ENCODE measurements at regions not wholly inside any gene's neighbourhood (a gene's known extent, or its start where the extent isn't known, plus 50 kb on each side); places are given as distances from the start of the nearest gene placed in this dataset.

DNA sequence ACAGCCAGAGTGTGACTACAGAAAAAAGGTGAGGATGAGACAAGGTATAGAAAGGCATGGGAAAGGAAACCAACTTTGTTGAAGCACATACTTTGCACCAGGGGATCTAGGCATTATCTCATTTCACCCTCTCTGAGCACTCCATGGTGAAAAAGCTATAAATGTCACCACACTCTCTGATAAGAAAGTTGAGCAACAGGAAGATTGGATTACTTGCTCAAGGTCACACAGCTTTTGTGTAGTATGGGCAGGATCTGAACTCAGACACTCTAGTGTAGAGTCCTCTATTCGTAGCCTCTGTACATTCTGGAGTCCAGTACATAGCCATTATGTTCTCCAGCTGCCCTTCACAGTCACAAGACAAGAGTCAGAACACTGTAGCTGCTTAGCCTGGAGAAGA, 163.4 kb upstream of the SEMA6D start:
- no peak overlapping the region for H3K4me3 ChIP-seq (ENCODE audit: insufficient read depth, low read depth, low read length)
- H2AK9ac ChIP-seq (replicated peaks; ENCODE audit: low read depth, low read length, poor library complexity) = no peak overlapping the region
- BruUV-seq (replicated peaks) = no TSS peak
- H3K9ac ChIP-seq (ENCODE audit: low read depth, low read length) = no peak overlapping the region
- H2BK15ac ChIP-seq (ENCODE audit: low read depth, low read length) = no peak overlapping the region
- H3K27ac ChIP-seq (ENCODE audit: insufficient read depth, low read length) = no peak overlapping the region
- intact Hi-C loops (cut with micrococcal nuclease) = no loop called here
- WGBS, 2 experiments (ENCODE audit: extremely low coverage in 2 of 2, insufficient read length in 1 of 2) = no CpG with 5 or more reads among the region's 1 CpG
- H3K4me2 ChIP-seq (ENCODE audit: low read depth, low read length) = no peak overlapping the region
- no peaks in the 10 kb centered on the region for H4K20me1 ChIP-seq (ENCODE audit: insufficient read depth, low read length)
- H3K23ac ChIP-seq (ENCODE audit: low read depth, low read length) = no peak overlapping the region
- ChIA-PET CTCF (interaction anchor here (1.0 kb wide), 1 partner anchor 184 kb away, joined by 3 read pairs; no protein-coding TSS in a partner anchor), POLR2A (ENCODE audit: unreplicated experiment) (no interaction called here)
- no peak for TF ChIP-seq POLR2A (IDR thresholded peaks at IDR 0.05; ENCODE audit: low read depth, low read length)
- TF ChIP-seq MXI1 (IDR thresholded peaks at IDR 0.05; ENCODE audit: borderline replicate concordance, low read depth, low read length) = no peak
- TF ChIP-seq USF2 (IDR thresholded peaks at IDR 0.05; ENCODE audit: low read depth, low read length) = no peak
- no peak overlapping the region for H3K18ac ChIP-seq (ENCODE audit: low read depth, low read length)
- H3K36me3 ChIP-seq (ENCODE audit: control insufficient read depth, insufficient read depth, low read length) = no peaks in the 10 kb centered on the region
- no peaks in the 10 kb centered on the region for H3K9me3 ChIP-seq (ENCODE audit: control insufficient read depth, insufficient read depth, low read length)
- no peak for DNase-seq
- no peak overlapping the region for H3K56ac ChIP-seq (ENCODE audit: extremely low read depth, insufficient read depth, low read length)
- no peak overlapping the region for H2BK120ac ChIP-seq (ENCODE audit: low read depth, low read length)
- no peak overlapping the region for H2AK5ac ChIP-seq (ENCODE audit: low read depth, low read length)
- no peak overlapping the region for H2BK20ac ChIP-seq (ENCODE audit: low read depth, low read length)
- no peak overlapping the region for H3K14ac ChIP-seq (replicated peaks; ENCODE audit: low read depth, low read length)
- H3K79me1 ChIP-seq (ENCODE audit: low read depth in 1 of 2, low read length in 2 of 2) = no peaks in the 10 kb centered on the region
- no peaks in the 10 kb centered on the region for H3K4me1 ChIP-seq (ENCODE audit: control insufficient read depth, insufficient read depth, low read length)
- no peak for ATAC-seq (ENCODE audit: low read depth)
- H3K27me3 ChIP-seq (ENCODE audit: control insufficient read depth, insufficient read depth, low read length) = no peaks in the 10 kb centered on the region; the same call in 1 of the 2 replicates
- H2AFZ ChIP-seq (replicated peaks; ENCODE audit: low read length, poor library complexity) = no peak overlapping the region
- H2BK5ac ChIP-seq (ENCODE audit: low read depth, low read length, poor library complexity, severe bottlenecking) = no peak overlapping the region
- no peak overlapping the region for H4K91ac ChIP-seq (ENCODE audit: insufficient read depth, low read depth, low read length)
- H4K5ac ChIP-seq (ENCODE audit: low read depth, low read length) = no peak overlapping the region
- no peak overlapping the region for H4K8ac ChIP-seq (ENCODE audit: low read depth in 2 of 2, low read length in 2 of 2)
- no peak overlapping the region for H3K4ac ChIP-seq (ENCODE audit: low read depth, low read length)
- dilution Hi-C loops (cut with HindIII; ENCODE audit: low sequenced_read_pairs, unreplicated experiment) = no loop called here
- in situ Hi-C loops (cut with MboI; ENCODE audit: low sequenced_read_pairs) = no loop called here
- no peaks in the 10 kb centered on the region for H3K9me1 ChIP-seq (ENCODE audit: insufficient read depth, low read length)

All from IMR-90 (cell line).